Keratinocyte (primary cell): ENCODE measurements at regions not wholly inside any gene's neighbourhood (a gene's known extent, or its start where the extent isn't known, plus 50 kb on each side); places are given as distances from the start of the nearest gene placed in this dataset.
"Not testable (repeated sequence)": the region's sequence is repeated elsewhere in the genome, so short reads cannot be mapped to it uniquely, and the experiment has no call there.

Source experiments
- DNase-seq: peaks from one replicate; pipeline ENCODE4 v3.0.0-alpha.2; 2011; ENCODE audit warnings: low read depth, missing footprints, low spot score
- FAIRE-seq: peaks from 2 replicates; lab custom pipeline; 2011; peaks lifted over from hg19 to GRCh38; lab: Jason Lieb, UNC
- H2AFZ ChIP-seq: 2 replicates; pipeline ENCODE4 v1.6.0; 2012; ENCODE audit warnings: low read length, control low read depth, inconsistent platforms; ENCODE audit not compliant: control insufficient read depth
- H3K27ac ChIP-seq: 2 replicates; pipeline ENCODE4 v1.5.1; 2011; ENCODE audit warnings: low read length; ENCODE audit not compliant: control insufficient read depth, insufficient read depth
- H3K27me3 ChIP-seq: 3 replicates; pipeline ENCODE4 v1.6.0; 2011; ENCODE audit warnings: low read length; ENCODE audit not compliant: control insufficient read depth, insufficient read depth; ENCODE audit errors: extremely low read depth
- H3K36me3 ChIP-seq, 2 experiments: 2 replicates in 1 of 2; 3 replicates in 1 of 2; pipeline ENCODE4 v1.5.1; 2011; ENCODE audit warnings: low read length in 2 of 2, mild to moderate bottlenecking in 1 of 2; ENCODE audit not compliant: control insufficient read depth in 2 of 2, insufficient read depth in 2 of 2; ENCODE audit errors: extremely low read depth in 1 of 2
- H3K4me1 ChIP-seq: 3 replicates; pipeline ENCODE4 v1.5.1; 2011; ENCODE audit warnings: low read length; ENCODE audit not compliant: control insufficient read depth, insufficient read depth; ENCODE audit errors: extremely low read depth
- H3K4me2 ChIP-seq: 3 replicates; pipeline ENCODE4 v1.6.0; 2011; ENCODE audit warnings: low read depth, low read length; ENCODE audit not compliant: control insufficient read depth, insufficient read depth; ENCODE audit errors: extremely low read depth
- H3K4me3 ChIP-seq, 3 experiments: fragments of 200-600 bp in 1 of 3; sonication (generic) in 1 of 3; 2 replicates in 2 of 3; 3 replicates in 1 of 3; pipeline ENCODE4 v1.5.1; 2011 to 2016; ENCODE audit warnings: low read length in 3 of 3, mild to moderate bottlenecking in 3 of 3, control low read depth in 2 of 3, inconsistent platforms in 1 of 3, low read depth in 1 of 3, mixed read lengths in 1 of 3, mixed run types in 1 of 3, moderate library complexity in 1 of 3; ENCODE audit not compliant: control insufficient read depth in 2 of 3, insufficient read depth in 2 of 3; ENCODE audit errors: extremely low read depth in 1 of 3
- H3K79me2 ChIP-seq: 2 replicates; pipeline ENCODE4 v1.6.0; 2012; ENCODE audit warnings: low read length; ENCODE audit not compliant: control insufficient read depth, insufficient read depth
- H3K9ac ChIP-seq: 3 replicates; pipeline ENCODE4 v1.6.0; 2011; ENCODE audit warnings: low read length; ENCODE audit not compliant: control insufficient read depth, insufficient read depth; ENCODE audit errors: extremely low read depth
- H3K9me1 ChIP-seq: 3 replicates; pipeline ENCODE4 v1.6.0; 2011; ENCODE audit warnings: low read length; ENCODE audit not compliant: control insufficient read depth, insufficient read depth; ENCODE audit errors: extremely low read depth
- H3K9me3 ChIP-seq: 2 replicates; pipeline ENCODE4 v1.5.1; 2012; ENCODE audit warnings: low read depth, low read length; ENCODE audit not compliant: control insufficient read depth
- H4K20me1 ChIP-seq: 3 replicates; pipeline ENCODE4 v1.6.0; 2011; ENCODE audit warnings: low read length; ENCODE audit not compliant: control insufficient read depth, insufficient read depth; ENCODE audit errors: extremely low read depth
- CTCF ChIP-seq, 3 experiments: IDR thresholded peaks in 1 of 3; conservative IDR thresholded peaks in 1 of 3; optimal IDR thresholded peaks in 1 of 3; 2 replicates in 2 of 3; 3 replicates in 1 of 3; pipeline versions ENCODE3 to v1.5.1; 2011; ENCODE audit warnings: low read length in 3 of 3, mild to moderate bottlenecking in 3 of 3, moderate library complexity in 2 of 3, control low read depth in 1 of 3, inconsistent platforms in 1 of 3; ENCODE audit not compliant: insufficient read depth in 2 of 3; ENCODE audit errors: extremely low read depth in 1 of 3
- EZH2 ChIP-seq: IDR thresholded peaks from one replicate; pipeline ENCODE4 v1.6.1; 2012; ENCODE audit warnings: inconsistent platforms, mild to moderate bottlenecking, low read length, moderate library complexity
- dilution Hi-C: fragments of 300-500 bp; cut with MboI; formaldehyde crosslinking; loops from one replicate; pipeline ENCODE4 v1.7.0; 2020; ENCODE audit warnings: low sequenced_read_pairs; ENCODE audit not compliant: extremely low pct_ligation_motif_present

GRCh38 chr2:138066139-138066806, 102.0 kb downstream of the HNMT start:
- no peak overlapping the region for H3K27ac ChIP-seq
- H4K20me1 ChIP-seq = no peaks in the 10 kb centered on the region
- H3K9ac ChIP-seq = no peak overlapping the region
- H3K36me3 ChIP-seq = no peaks in the 10 kb centered on the region
- H2AFZ ChIP-seq = no peak overlapping the region
- no peak for TF ChIP-seq EZH2
- no peak for TF ChIP-seq CTCF (optimal IDR thresholded peaks at IDR 0.05 in 1 of 3, IDR thresholded peaks at IDR 0.05 in 1 of 3, conservative IDR thresholded peaks at IDR 0.05 in 1 of 3; ENCODE audit: extremely low read depth in 1 of 3, insufficient read depth in 2 of 3, low read length in 3 of 3)
- H3K9me1 ChIP-seq = no peaks in the 10 kb centered on the region
- no peaks in the 10 kb centered on the region for H3K27me3 ChIP-seq
- no peak overlapping the region for H3K4me2 ChIP-seq
- peaks cover 4% of the 10 kb centered on the region for H3K4me1 ChIP-seq
- no peaks in the 10 kb centered on the region for H3K9me3 ChIP-seq
- no peak overlapping the region for H3K4me3 ChIP-seq
- DNase-seq (no peak), FAIRE-seq (no peak)
- H3K79me2 ChIP-seq = no peaks in the 10 kb centered on the region
- dilution Hi-C loops = no loop called here

- H3K9me3 ChIP-seq = no peaks in the 10 kb centered on the region
- no peaks in the 10 kb centered on the region for H3K36me3 ChIP-seq
- H3K9ac ChIP-seq = no peak overlapping the region
- H3K4me3 ChIP-seq = no peak overlapping the region
- TF ChIP-seq CTCF (optimal IDR thresholded peaks at IDR 0.05 in 1 of 3, IDR thresholded peaks at IDR 0.05 in 1 of 3, conservative IDR thresholded peaks at IDR 0.05 in 1 of 3; ENCODE audit: extremely low read depth in 1 of 3, insufficient read depth in 2 of 3, low read length in 3 of 3) (no peak), EZH2 (no peak)
- H3K9me1 ChIP-seq = no peaks in the 10 kb centered on the region
- H3K4me1 ChIP-seq = peaks cover 9% of the 10 kb centered on the region
- no peaks in the 10 kb centered on the region for H4K20me1 ChIP-seq
- FAIRE-seq (no peak), DNase-seq (no peak)
- no peak overlapping the region for H3K27ac ChIP-seq
- no peak overlapping the region for H2AFZ ChIP-seq
- H3K79me2 ChIP-seq = no peaks in the 10 kb centered on the region
- dilution Hi-C loops = no loop called here
- no peak overlapping the region for H3K4me2 ChIP-seq
- H3K27me3 ChIP-seq = no peaks in the 10 kb centered on the region
Measured at GRCh38 chr2:138066841-138067240, 102.6 kb downstream of the HNMT start.

- H3K4me1 ChIP-seq = peaks cover 24% of the 10 kb centered on the region
- FAIRE-seq, H3K27ac ChIP-seq, H3K4me2 ChIP-seq, H3K27me3 ChIP-seq, H3K36me3 ChIP-seq, H3K9me3 ChIP-seq, dilution Hi-C loops, H3K4me3 ChIP-seq, DNase-seq, H2AFZ ChIP-seq, H4K20me1 ChIP-seq, H3K79me2 ChIP-seq, H3K9me1 ChIP-seq, H3K9ac ChIP-seq: not testable (repeated sequence)
Measured at GRCh38 chr2:138068669-138069068, 104.4 kb downstream of the HNMT start.
